ENCODE measurements at regions not wholly inside any gene's neighbourhood (a gene's known extent, or its start where the extent isn't known, plus 50 kb on each side); places are given as distances from the start of the nearest gene placed in this dataset.

- TF ChIP-seq MGA (IDR thresholded peaks at IDR 0.05), result peak; percentile 94
- TF ChIP-seq E2F3 (CRISPR knock-in tag; IDR thresholded peaks at IDR 0.05), result 0 out of 2 replicates have a peak, but pooled peaks have one; percentile 29
- peak; percentile 11; the same call in 1 of the 2 replicates for TF ChIP-seq TEAD2 (tag; IDR thresholded peaks at IDR 0.05)
- TF ChIP-seq CBX3 (IDR thresholded peaks at IDR 0.05; ENCODE audit: borderline replicate concordance in 1 of 2, low read length in 2 of 2), result peak in 1 of 2 experiments; percentile 67; a peak in 1 of 3 replicates
- TF ChIP-seq ZNF639 (CRISPR knock-in tag; conservative IDR thresholded peaks at IDR 0.05 in 1 of 2, IDR thresholded peaks at IDR 0.05 in 1 of 2), result peak in 1 of 2 experiments; percentile 41; a peak in 1 of 4 replicates
- TF ChIP-seq MEF2A (IDR thresholded peaks at IDR 0.05; ENCODE audit: control insufficient read depth, low read depth, low read length), result peak; percentile 86
- TF ChIP-seq NRF1 (conservative IDR thresholded peaks at IDR 0.05 in 1 of 2, IDR thresholded peaks at IDR 0.05 in 1 of 2), result peak; percentile 31 to 45; a peak in 3 of 4 replicates
- peak in 1 of 3 experiments; percentile 10 for TF ChIP-seq YY1 (IDR thresholded peaks at IDR 0.05; ENCODE audit: borderline replicate concordance in 1 of 3, control insufficient read depth in 1 of 3, extremely low read depth in 1 of 3, insufficient read depth in 3 of 3, insufficient read length in 1 of 3, insufficient replicate concordance in 2 of 3, low read depth in 1 of 3, low read length in 2 of 3)
- peak; percentile 36 for TF ChIP-seq FOS (IDR thresholded peaks at IDR 0.05; ENCODE audit: extremely low read depth, insufficient read length)
- 0 out of 2 replicates have a peak, but pooled peaks have one; percentile 16 for TF ChIP-seq OTX1 (CRISPR knock-in tag; IDR thresholded peaks at IDR 0.05)
These were observed 162.6 kb upstream of the IRF2BP2 start (continued) for GRCh38 chr1:234772345-234773147.

Data from K562 (cell line).